SK-N-SH treated with all-trans-retinoic acid at 6 μM for 48 hours (cell line): ENCODE measurements at regions not wholly inside any gene's neighbourhood (a gene's known extent, or its start where the extent isn't known, plus 50 kb on each side); places are given as distances from the start of the nearest gene placed in this dataset.

ENCODE experiments used
- ATAC-seq: fragments of 200-7000 bp; cut with Tn5 transposase; 3 replicates; pipeline ENCODE4 v1.9.1; 2020; ENCODE audit warnings: mild to moderate bottlenecking, moderate library complexity
- ARNTL ChIP-seq: fragments of 450-650 bp; formaldehyde crosslinking; IDR thresholded peaks from 2 replicates; pipeline ENCODE4 v1.5.0; 2020; ENCODE audit warnings: low read depth, mild to moderate bottlenecking, moderate library complexity, borderline replicate concordance
- BACH2 ChIP-seq: fragments of 250-450 bp; sonication (Bioruptor Pico); IDR thresholded peaks from 2 replicates; pipeline ENCODE4 v1.9.0; 2021; ENCODE audit warnings: mild to moderate bottlenecking, borderline replicate concordance
- CREB5 ChIP-seq: fragments of 250-450 bp; sonication (Bioruptor Pico); IDR thresholded peaks from 2 replicates; pipeline ENCODE4 v1.5.1; 2020; ENCODE audit warnings: low read depth, mild to moderate bottlenecking, moderate library complexity
- ESRRG ChIP-seq: fragments of 250-450 bp; sonication (Bioruptor Pico); IDR thresholded peaks from 2 replicates; pipeline ENCODE4 v1.6.1; 2021; ENCODE audit warnings: mild to moderate bottlenecking
- GLIS3 ChIP-seq: fragments of 250-450 bp; sonication (Bioruptor Pico); IDR thresholded peaks from 2 replicates; pipeline ENCODE4 v1.5.0; 2020; ENCODE audit warnings: mild to moderate bottlenecking, moderate library complexity
- ISL1 ChIP-seq: fragments of 250-450 bp; sonication (Bioruptor Pico); IDR thresholded peaks from 2 replicates; pipeline ENCODE4 v2.1.2; 2022; ENCODE audit warnings: mild to moderate bottlenecking, moderate library complexity
- OSR1 ChIP-seq: fragments of 250-450 bp; sonication (Bioruptor Pico); IDR thresholded peaks from 2 replicates; pipeline ENCODE4 v1.8.0; 2022; ENCODE audit warnings: moderate library complexity, mild to moderate bottlenecking, inconsistent platforms
- PATZ1 ChIP-seq: fragments of 250-450 bp; sonication (Bioruptor Pico); IDR thresholded peaks from 2 replicates; pipeline ENCODE4 v1.8.0; 2020; ENCODE audit warnings: mild to moderate bottlenecking, moderate library complexity, borderline replicate concordance
- PPARA ChIP-seq: fragments of 250-450 bp; sonication (Bioruptor Pico); IDR thresholded peaks from 2 replicates; pipeline ENCODE4 v1.5.0; 2020; ENCODE audit warnings: mild to moderate bottlenecking, borderline replicate concordance
- RARB ChIP-seq: fragments of 250-450 bp; sonication (Bioruptor Pico); IDR thresholded peaks from 2 replicates; pipeline ENCODE4 v1.8.0; 2021; ENCODE audit warnings: mild to moderate bottlenecking, moderate library complexity
- SNAI2 ChIP-seq: fragments of 250-450 bp; sonication (Bioruptor Pico); IDR thresholded peaks from 2 replicates; pipeline ENCODE4 v1.5.0; 2020; ENCODE audit warnings: mild to moderate bottlenecking, moderate library complexity
- TOX ChIP-seq: fragments of 250-450 bp; sonication (Bioruptor Pico); IDR thresholded peaks from 2 replicates; pipeline ENCODE4 v1.8.0; 2021; ENCODE audit warnings: mild to moderate bottlenecking, moderate library complexity, borderline replicate concordance
- ZC3H10 ChIP-seq: fragments of 250-450 bp; sonication (Bioruptor Pico); IDR thresholded peaks from 2 replicates; pipeline ENCODE4 v1.5.1; 2021; ENCODE audit warnings: mild to moderate bottlenecking, moderate library complexity
- ZFP3 ChIP-seq: fragments of 250-450 bp; sonication (Bioruptor Pico); IDR thresholded peaks from 2 replicates; pipeline ENCODE4 v1.5.0; 2020; ENCODE audit warnings: mild to moderate bottlenecking, moderate library complexity
- ZFP30 ChIP-seq: fragments of 450-650 bp; formaldehyde crosslinking; IDR thresholded peaks from 2 replicates; pipeline ENCODE4 v1.5.0; 2022; ENCODE audit warnings: mild to moderate bottlenecking, moderate library complexity
- ZNF565 ChIP-seq: fragments of 450-650 bp; formaldehyde crosslinking; conservative IDR thresholded peaks from 2 replicates; pipeline ENCODE4 v1.5.0; 2020; ENCODE audit warnings: low read depth, mild to moderate bottlenecking, moderate library complexity
- ZNF8 ChIP-seq: fragments of 450-650 bp; formaldehyde crosslinking; IDR thresholded peaks from 2 replicates; pipeline ENCODE4 v1.5.0; 2020; ENCODE audit warnings: mild to moderate bottlenecking, moderate library complexity
- TF ChIP-seq, protein P1 (sequence below): fragments of 250-450 bp; sonication (Bioruptor Pico); IDR thresholded peaks from 2 replicates; pipeline ENCODE4 v1.5.1; 2021; ENCODE audit warnings: mild to moderate bottlenecking, moderate library complexity
- TF ChIP-seq, protein P2 (sequence below): fragments of 250-450 bp; sonication (Bioruptor Pico); IDR thresholded peaks from 2 replicates; pipeline ENCODE4 v1.8.0; 2021; ENCODE audit warnings: low read depth, mild to moderate bottlenecking, moderate library complexity, borderline replicate concordance

DNA sequence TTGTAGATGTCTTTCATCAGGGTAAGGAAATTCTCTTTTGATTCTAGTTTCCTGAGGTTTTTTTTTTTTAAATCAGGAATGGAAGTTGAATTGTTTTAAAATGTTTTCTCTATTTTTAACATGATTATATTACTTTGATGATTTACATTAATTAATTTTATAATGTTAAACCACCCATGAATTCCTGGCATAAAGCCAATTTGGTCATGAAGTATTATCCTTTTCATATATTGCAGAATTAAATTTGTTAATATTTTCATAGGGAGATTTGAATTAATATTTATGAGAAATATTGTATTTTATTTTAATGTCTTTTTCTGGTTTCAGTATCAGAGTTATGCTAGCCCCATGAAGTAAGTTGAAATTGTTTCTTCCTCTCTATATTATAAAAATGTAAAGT, 144.6 kb downstream of the MAIP1 start (continued):
- no peak for TF ChIP-seq CREB5 (CRISPR knock-in tag)

- no peak for ATAC-seq
- TF ChIP-seq ESRRG (no peak), ZC3H10 (CRISPR knock-in tag) (no peak), TOX (no peak), ZNF565 (CRISPR knock-in tag) (no peak), PPARA (CRISPR knock-in tag) (no peak), OSR1 (CRISPR knock-in tag) (no peak), ZNF8 (CRISPR knock-in tag) (no peak), CREB5 (CRISPR knock-in tag) (no peak), ISL1 (CRISPR knock-in tag) (no peak), RARB (CRISPR knock-in tag) (no peak), ARNTL (CRISPR knock-in tag) (no peak)
- TF ChIP-seq, protein P1, sequence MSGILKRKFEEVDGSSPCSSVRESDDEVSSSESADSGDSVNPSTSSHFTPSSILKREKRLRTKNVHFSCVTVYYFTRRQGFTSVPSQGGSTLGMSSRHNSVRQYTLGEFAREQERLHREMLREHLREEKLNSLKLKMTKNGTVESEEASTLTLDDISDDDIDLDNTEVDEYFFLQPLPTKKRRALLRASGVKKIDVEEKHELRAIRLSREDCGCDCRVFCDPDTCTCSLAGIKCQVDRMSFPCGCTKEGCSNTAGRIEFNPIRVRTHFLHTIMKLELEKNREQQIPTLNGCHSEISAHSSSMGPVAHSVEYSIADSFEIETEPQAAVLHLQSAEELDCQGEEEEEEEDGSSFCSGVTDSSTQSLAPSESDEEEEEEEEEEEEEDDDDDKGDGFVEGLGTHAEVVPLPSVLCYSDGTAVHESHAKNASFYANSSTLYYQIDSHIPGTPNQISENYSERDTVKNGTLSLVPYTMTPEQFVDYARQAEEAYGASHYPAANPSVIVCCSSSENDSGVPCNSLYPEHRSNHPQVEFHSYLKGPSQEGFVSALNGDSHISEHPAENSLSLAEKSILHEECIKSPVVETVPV (CRISPR knock-in tag): no peak
These were observed 146.5 kb downstream of the MAIP1 start for GRCh38 chr2:200101922-200102321.

DNA sequence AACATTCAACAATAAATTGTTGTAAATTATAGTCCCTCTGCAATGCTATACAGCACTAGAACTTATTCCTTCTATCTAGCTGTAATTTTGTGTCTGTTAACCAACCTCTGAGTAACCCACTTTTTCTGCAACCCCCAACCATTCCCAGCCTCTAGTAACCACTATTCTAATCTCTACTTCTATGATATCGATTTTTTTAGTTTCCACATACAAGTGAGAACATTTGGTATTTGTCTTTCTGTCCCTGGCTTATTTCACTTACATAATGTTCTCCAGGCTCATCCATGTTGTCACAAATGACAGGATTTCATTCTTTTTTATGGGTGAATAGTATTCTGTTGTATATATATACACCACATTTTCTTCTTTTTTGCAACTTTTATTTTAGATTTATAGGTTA, 147.6 kb downstream of the MAIP1 start:
- no peak for ATAC-seq
- TF ChIP-seq, protein P2, sequence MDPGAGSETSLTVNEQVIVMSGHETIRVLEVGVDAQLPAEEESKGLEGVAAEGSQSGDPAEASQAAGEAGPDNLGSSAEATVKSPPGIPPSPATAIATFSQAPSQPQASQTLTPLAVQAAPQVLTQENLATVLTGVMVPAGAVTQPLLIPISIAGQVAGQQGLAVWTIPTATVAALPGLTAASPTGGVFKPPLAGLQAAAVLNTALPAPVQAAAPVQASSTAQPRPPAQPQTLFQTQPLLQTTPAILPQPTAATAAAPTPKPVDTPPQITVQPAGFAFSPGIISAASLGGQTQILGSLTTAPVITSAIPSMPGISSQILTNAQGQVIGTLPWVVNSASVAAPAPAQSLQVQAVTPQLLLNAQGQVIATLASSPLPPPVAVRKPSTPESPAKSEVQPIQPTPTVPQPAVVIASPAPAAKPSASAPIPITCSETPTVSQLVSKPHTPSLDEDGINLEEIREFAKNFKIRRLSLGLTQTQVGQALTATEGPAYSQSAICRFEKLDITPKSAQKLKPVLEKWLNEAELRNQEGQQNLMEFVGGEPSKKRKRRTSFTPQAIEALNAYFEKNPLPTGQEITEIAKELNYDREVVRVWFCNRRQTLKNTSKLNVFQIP (CRISPR knock-in tag): no peak
- no peak for TF ChIP-seq GLIS3 (CRISPR knock-in tag)
- no peak for TF ChIP-seq ESRRG
- TF ChIP-seq ZFP3 (CRISPR knock-in tag): no peak
- no peak for TF ChIP-seq SNAI2 (CRISPR knock-in tag)
- TF ChIP-seq, protein P1 (CRISPR knock-in tag): no peak
- TF ChIP-seq ZFP30 (CRISPR knock-in tag): no peak
- TF ChIP-seq, all 23 proteins: peak for 0

GRCh38 chr2:200104015-200104414, 148.6 kb downstream of the MAIP1 start:
- no peak for TF ChIP-seq RARB (CRISPR knock-in tag)
- TF ChIP-seq GLIS3 (CRISPR knock-in tag): no peak
- TF ChIP-seq, protein P1 (CRISPR knock-in tag): no peak
- TF ChIP-seq BACH2: no peak
- no peak for TF ChIP-seq ARNTL (CRISPR knock-in tag)
- TF ChIP-seq ISL1 (CRISPR knock-in tag): no peak
- TF ChIP-seq ZFP30 (CRISPR knock-in tag): no peak
- no peak for TF ChIP-seq ZNF8 (CRISPR knock-in tag)
- TF ChIP-seq PATZ1 (CRISPR knock-in tag): no peak
- TF ChIP-seq ZFP3 (CRISPR knock-in tag): no peak
- no peak for TF ChIP-seq OSR1 (CRISPR knock-in tag)
- no peak for TF ChIP-seq PPARA (CRISPR knock-in tag)
- no peak for TF ChIP-seq TOX
- ATAC-seq: no peak
